DMS153 (cell line): ENCODE measurements at regions not wholly inside any gene's neighbourhood (a gene's known extent, or its start where the extent isn't known, plus 50 kb on each side); places are given as distances from the start of the nearest gene placed in this dataset.

Source experiments
- DNase-seq: peaks from one replicate; lab custom pipeline; 2025; lab: John Stamatoyannopoulos, UW

GRCh38 chr15:95448531-95449229 lies 881.8 kb upstream of the NR2F2 start:
- DNase-seq: no peak

- DNase-seq: no peak
Measured at GRCh38 chr15:95449230-95449628, 881.3 kb upstream of the NR2F2 start.

GRCh38 chr15:95450413-95450812 lies 880.1 kb upstream of the NR2F2 start:
- no peak for DNase-seq

- no peak for DNase-seq
Measured at GRCh38 chr15:95451938-95452337, 878.6 kb upstream of the NR2F2 start.

GRCh38 chr15:95454403-95455262 lies 875.9 kb upstream of the NR2F2 start:
- no peak for DNase-seq

GRCh38 chr15:95457520-95457919 lies 873.0 kb upstream of the NR2F2 start:
- no peak for DNase-seq

- DNase-seq: no peak
Measured at GRCh38 chr15:95458721-95459120, 871.8 kb upstream of the NR2F2 start.

GRCh38 chr15:95459273-95459672 lies 871.2 kb upstream of the NR2F2 start:
- DNase-seq: no peak

- DNase-seq: no peak
Measured at GRCh38 chr15:95464509-95464908, 866.0 kb upstream of the NR2F2 start.

- no peak for DNase-seq
Measured at GRCh38 chr15:95468820-95469219, 861.7 kb upstream of the NR2F2 start.

- no peak for DNase-seq
Measured at GRCh38 chr15:95469496-95470000, 861.0 kb upstream of the NR2F2 start.

- DNase-seq: no peak
Measured at GRCh38 chr15:95470529-95470928, 860.0 kb upstream of the NR2F2 start.

- DNase-seq: no peak
Measured at GRCh38 chr15:95470997-95471689, 859.4 kb upstream of the NR2F2 start.

GRCh38 chr15:95471690-95472086 lies 858.8 kb upstream of the NR2F2 start:
- no peak for DNase-seq

GRCh38 chr15:95475067-95475466 lies 855.4 kb upstream of the NR2F2 start:
- no peak for DNase-seq

- DNase-seq: no peak
Measured at GRCh38 chr15:95479308-95479707, 851.2 kb upstream of the NR2F2 start.

- no peak for DNase-seq
Measured at GRCh38 chr15:95485367-95485766, 845.1 kb upstream of the NR2F2 start.

GRCh38 chr15:95486224-95486623 lies 844.3 kb upstream of the NR2F2 start:
- DNase-seq: no peak

- no peak for DNase-seq
Measured at GRCh38 chr15:95489103-95489502, 841.4 kb upstream of the NR2F2 start.

GRCh38 chr15:95492388-95493070 lies 838.0 kb upstream of the NR2F2 start:
- DNase-seq: no peak

- no peak for DNase-seq
Measured at GRCh38 chr15:95494971-95495541, 835.4 kb upstream of the NR2F2 start.

GRCh38 chr15:95497634-95498033 lies 832.9 kb upstream of the NR2F2 start:
- no peak for DNase-seq
